GM12878 (cell line): ENCODE measurements at regions not wholly inside any gene's neighbourhood (a gene's known extent, or its start where the extent isn't known, plus 50 kb on each side); places are given as distances from the start of the nearest gene placed in this dataset.

Experiments
- ATAC-seq: fragments of 200-7000 bp; cut with Tn5 transposase; 3 replicates; pipeline ENCODE4 v1.9.1; 2020; ENCODE audit warnings: mild to moderate bottlenecking, moderate library complexity
- BruUV-seq: library from RNA; stranded (reverse); fragments of 400-500 nt; replicated peaks from 2 replicates; lab custom pipeline; 2021; lab: Mats Ljungman, UMichigan
- CTCF ChIA-PET: fragments of 300-600 bp; sonication (Branson Sonifier 250); formaldehyde crosslinking; extraction: SDS; loops from one replicate; lab custom pipeline; 2021; ENCODE audit warnings: inconsistent platforms; lab: Yijun Ruan, JAX
- POLR2A ChIA-PET: fragments of 350-600 bp; formaldehyde crosslinking; extraction: SDS; loops from one replicate; lab custom pipeline; 2021; ENCODE audit warnings: inconsistent platforms; lab: Charles Lee
- RAD21 ChIA-PET: fragments of 300-600 bp; sonication (Branson Sonifier 250); formaldehyde crosslinking; loops from one replicate; lab custom pipeline; 2023; ENCODE audit warnings: antibody characterized with exemption; ENCODE audit not compliant: unreplicated experiment; lab: Charles Lee
- SMC1A ChIA-PET: fragments of 300-600 bp; sonication (Branson Sonifier 250); formaldehyde crosslinking; loops from one replicate; lab custom pipeline; 2023; ENCODE audit not compliant: unreplicated experiment, uncharacterized antibody; lab: Charles Lee
- DNase-seq: peaks from one replicate; pipeline ENCODE4 v3.0.0-alpha.2; 2011; ENCODE audit warnings: low read depth, low spot score
- FAIRE-seq: peaks from 3 replicates; lab custom pipeline; 2011; peaks lifted over from hg19 to GRCh38; lab: Jason Lieb, UNC
- H2AFZ ChIP-seq: 2 replicates; pipeline ENCODE4 v1.6.0; 2011; ENCODE audit warnings: low read depth, low read length, control low read depth; ENCODE audit not compliant: control insufficient read depth
- H3K27ac ChIP-seq: 2 replicates; pipeline ENCODE4 v1.5.1; 2011; ENCODE audit warnings: control low read depth; ENCODE audit not compliant: control insufficient read depth, insufficient read depth
- H3K27me3 ChIP-seq, 2 experiments: replicated peaks in 1 of 2; 2 replicates each; pipeline versions ENCODE4 v1.6.0 to v1.6.1; 2011; ENCODE audit warnings: low read length in 1 of 2; ENCODE audit not compliant: control insufficient read depth in 2 of 2, insufficient read depth in 2 of 2
- H3K36me3 ChIP-seq, 2 experiments: 2 replicates each; pipeline ENCODE4 v1.5.1; 2011; ENCODE audit warnings: low read length in 1 of 2; ENCODE audit not compliant: control insufficient read depth in 2 of 2, insufficient read depth in 2 of 2
- H3K4me1 ChIP-seq: 2 replicates; pipeline ENCODE4 v1.6.1; 2011; ENCODE audit warnings: mild to moderate bottlenecking, low read length, moderate library complexity, mixed read lengths; ENCODE audit not compliant: control insufficient read depth, insufficient read depth
- H3K4me2 ChIP-seq: 2 replicates; pipeline ENCODE4 v1.6.0; 2011; ENCODE audit warnings: control low read depth; ENCODE audit not compliant: control insufficient read depth, insufficient read depth
- H3K4me3 ChIP-seq: fragments of 200-600 bp; sonication (generic); 2 replicates; pipeline ENCODE4 v1.5.1; 2016
- H3K79me2 ChIP-seq: 2 replicates; pipeline ENCODE4 v1.6.0; 2011; ENCODE audit warnings: low read length; ENCODE audit not compliant: control insufficient read depth, insufficient read depth
- H3K9ac ChIP-seq: 2 replicates; pipeline ENCODE4 v1.8.0; 2011; ENCODE audit warnings: low read length, control low read depth, mixed read lengths; ENCODE audit not compliant: control insufficient read depth, insufficient read depth
- H3K9me3 ChIP-seq: replicated peaks from 3 replicates; pipeline ENCODE4 v1.5.1; 2011; ENCODE audit warnings: mild to moderate bottlenecking, low read length; ENCODE audit not compliant: control insufficient read depth, insufficient read depth
- H4K20me1 ChIP-seq: 2 replicates; pipeline ENCODE4 v1.6.0; 2011; ENCODE audit not compliant: control insufficient read depth, insufficient read depth
- ATF7 ChIP-seq: fragments of 450-650 bp; IDR thresholded peaks from 2 replicates; pipeline ENCODE4 v1.6.1; 2016; ENCODE audit warnings: low read depth, mild to moderate bottlenecking
- CBFB ChIP-seq: IDR thresholded peaks from 2 replicates; pipeline ENCODE4 v1.6.1; 2016; ENCODE audit warnings: antibody characterized with exemption, low read depth
- FOS ChIP-seq: IDR thresholded peaks from 3 replicates; pipeline ENCODE4 v1.6.1; 2011; ENCODE audit warnings: borderline replicate concordance; ENCODE audit not compliant: insufficient read length; ENCODE audit errors: extremely low read depth
- HDAC6 ChIP-seq: fragments of 200-600 bp; sonication (generic); IDR thresholded peaks from one replicate; pipeline ENCODE4 v1.8.0; 2017; ENCODE audit warnings: antibody characterized with exemption; ENCODE audit not compliant: unreplicated experiment
- IKZF2 ChIP-seq, 2 experiments: fragments of 450-650 bp; IDR thresholded peaks; 2 replicates each; pipeline ENCODE4 v1.6.1; 2017; ENCODE audit warnings: mild to moderate bottlenecking in 2 of 2, moderate library complexity in 2 of 2
- POLR2AphosphoS2 ChIP-seq: IDR thresholded peaks from 2 replicates; pipeline ENCODE4 v1.6.1; 2011; ENCODE audit warnings: low read depth, mild to moderate bottlenecking, low read length, improper control_type of control experiment, moderate library complexity
- RB1 ChIP-seq: fragments of 450-650 bp; formaldehyde crosslinking; IDR thresholded peaks from 2 replicates; pipeline ENCODE4 v1.6.1; 2017; ENCODE audit warnings: mild to moderate bottlenecking, borderline replicate concordance
- SIN3A ChIP-seq: IDR thresholded peaks from 2 replicates; pipeline ENCODE4 v1.6.1; 2012; ENCODE audit warnings: low read depth, low read length, improper control_type of control experiment
- SREBF1 ChIP-seq: IDR thresholded peaks from 2 replicates; pipeline ENCODE4 v1.6.1; 2012; ENCODE audit warnings: mild to moderate bottlenecking, low read length
- SREBF2 ChIP-seq: IDR thresholded peaks from 2 replicates; pipeline ENCODE4 v1.6.1; 2012; ENCODE audit warnings: mild to moderate bottlenecking, low read length
- SUPT20H ChIP-seq: IDR thresholded peaks from 2 replicates; pipeline ENCODE4 v1.6.1; 2011; ENCODE audit warnings: low read depth, mild to moderate bottlenecking, low read length, moderate library complexity, borderline replicate concordance; ENCODE audit not compliant: control insufficient read depth
- TARDBP ChIP-seq: IDR thresholded peaks from 2 replicates; pipeline ENCODE4 v1.6.1; 2016; ENCODE audit warnings: borderline replicate concordance
- ZNF274 ChIP-seq: IDR thresholded peaks from one replicate; pipeline ENCODE4 v1.8.0; 2011; ENCODE audit not compliant: insufficient read length, insufficient read depth
- ZNF687 ChIP-seq: fragments of 450-650 bp; IDR thresholded peaks from 2 replicates; pipeline ENCODE4 v1.6.1; 2017; ENCODE audit warnings: mild to moderate bottlenecking, moderate library complexity
- WGBS: methylation state at CpG from one replicate; pipeline ENCODE4 v1.1.6; 2016; ENCODE audit warnings: low lambda C conversion rate; ENCODE audit not compliant: insufficient replicate concordance, insufficient coverage; ENCODE audit errors: missing lambda C conversion rate; 5-methylcytosine and 5-hydroxymethylcytosine counted together
- in situ Hi-C: fragments of 300-500 bp; cut with MboI; formaldehyde crosslinking; loops from 9 replicates; pipeline ENCODE4 v1.14.3; 2018; ENCODE audit warnings: mixed read lengths
- intact Hi-C: fragments of 100-400 bp; cut with micrococcal nuclease; formaldehyde crosslinking; loops from one replicate; pipeline ENCODE4 v1.14.2; 2022; ENCODE audit not compliant: unreplicated experiment
- TF ChIP-seq, protein P1 (sequence below): IDR thresholded peaks from 2 replicates; pipeline ENCODE4 v1.6.1; 2011; ENCODE audit warnings: low read depth, mild to moderate bottlenecking, low read length, moderate library complexity, borderline replicate concordance; ENCODE audit errors: extremely low read depth
- TF ChIP-seq, protein P2 (sequence below): fragments of 150-350 bp; IDR thresholded peaks from 2 replicates; pipeline ENCODE4 v1.6.1; 2014; ENCODE audit warnings: mild to moderate bottlenecking, low read depth, low read length
- TF ChIP-seq, protein P3 (sequence below): IDR thresholded peaks from 2 replicates; pipeline ENCODE4 v1.6.1; 2012; ENCODE audit warnings: low read depth, low read length, improper control_type of control experiment

- TF ChIP-seq ZNF687 (no peak), TARDBP (no peak), SUPT20H (no peak), ZNF274 (no peak), SREBF1 (no peak)
Measured at GRCh38 chr7:16189026-16189715, 232.2 kb downstream of the CRPPA start (continued).

- no peaks in the 10 kb centered on the region for H3K27me3 ChIP-seq
- 62% methylated on average over 1 of the region's 1 CpG for WGBS
- no peak overlapping the region for H3K9ac ChIP-seq
- H3K4me3 ChIP-seq: no peak overlapping the region
- POLR2A ChIA-PET: no interaction called here
- RAD21 ChIA-PET: no interaction called here
- no peaks in the 10 kb centered on the region for H3K4me1 ChIP-seq
- no TSS peak for BruUV-seq
- H3K36me3 ChIP-seq: no peaks in the 10 kb centered on the region
- H3K9me3 ChIP-seq: no peaks in the 10 kb centered on the region
- ATAC-seq (no peak), DNase-seq (no peak), FAIRE-seq (no peak)
- H3K27ac ChIP-seq: no peak overlapping the region
- CTCF ChIA-PET: no interaction called here
- H3K4me2 ChIP-seq: no peak overlapping the region
- no peaks in the 10 kb centered on the region for H4K20me1 ChIP-seq
- H3K79me2 ChIP-seq: no peaks in the 10 kb centered on the region
- intact Hi-C loops (no loop called here), in situ Hi-C loops (no loop called here)
- SMC1A ChIA-PET: no interaction called here
- H2AFZ ChIP-seq: no peak overlapping the region
- TF ChIP-seq, protein P1, sequence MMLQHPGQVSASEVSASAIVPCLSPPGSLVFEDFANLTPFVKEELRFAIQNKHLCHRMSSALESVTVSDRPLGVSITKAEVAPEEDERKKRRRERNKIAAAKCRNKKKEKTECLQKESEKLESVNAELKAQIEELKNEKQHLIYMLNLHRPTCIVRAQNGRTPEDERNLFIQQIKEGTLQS: no peak
- TF ChIP-seq SREBF2: no peak
- no peak for TF ChIP-seq CBFB
- no peak for TF ChIP-seq HDAC6
- TF ChIP-seq SIN3A: no peak
- TF ChIP-seq, protein P2, sequence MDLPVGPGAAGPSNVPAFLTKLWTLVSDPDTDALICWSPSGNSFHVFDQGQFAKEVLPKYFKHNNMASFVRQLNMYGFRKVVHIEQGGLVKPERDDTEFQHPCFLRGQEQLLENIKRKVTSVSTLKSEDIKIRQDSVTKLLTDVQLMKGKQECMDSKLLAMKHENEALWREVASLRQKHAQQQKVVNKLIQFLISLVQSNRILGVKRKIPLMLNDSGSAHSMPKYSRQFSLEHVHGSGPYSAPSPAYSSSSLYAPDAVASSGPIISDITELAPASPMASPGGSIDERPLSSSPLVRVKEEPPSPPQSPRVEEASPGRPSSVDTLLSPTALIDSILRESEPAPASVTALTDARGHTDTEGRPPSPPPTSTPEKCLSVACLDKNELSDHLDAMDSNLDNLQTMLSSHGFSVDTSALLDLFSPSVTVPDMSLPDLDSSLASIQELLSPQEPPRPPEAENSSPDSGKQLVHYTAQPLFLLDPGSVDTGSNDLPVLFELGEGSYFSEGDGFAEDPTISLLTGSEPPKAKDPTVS: no peak
- TF ChIP-seq, protein P3, sequence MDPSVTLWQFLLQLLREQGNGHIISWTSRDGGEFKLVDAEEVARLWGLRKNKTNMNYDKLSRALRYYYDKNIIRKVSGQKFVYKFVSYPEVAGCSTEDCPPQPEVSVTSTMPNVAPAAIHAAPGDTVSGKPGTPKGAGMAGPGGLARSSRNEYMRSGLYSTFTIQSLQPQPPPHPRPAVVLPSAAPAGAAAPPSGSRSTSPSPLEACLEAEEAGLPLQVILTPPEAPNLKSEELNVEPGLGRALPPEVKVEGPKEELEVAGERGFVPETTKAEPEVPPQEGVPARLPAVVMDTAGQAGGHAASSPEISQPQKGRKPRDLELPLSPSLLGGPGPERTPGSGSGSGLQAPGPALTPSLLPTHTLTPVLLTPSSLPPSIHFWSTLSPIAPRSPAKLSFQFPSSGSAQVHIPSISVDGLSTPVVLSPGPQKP: no peak
- no peak for TF ChIP-seq ATF7
- TF ChIP-seq FOS: no peak
- TF ChIP-seq POLR2AphosphoS2: no peak
- TF ChIP-seq RB1: no peak
- no peak for TF ChIP-seq IKZF2 (IDR thresholded peaks at IDR 0.05)
- TF ChIP-seq ZNF274: no peak
Measured at GRCh38 chr7:16187131-16187530, 234.2 kb downstream of the CRPPA start.
